ENCODE measurements at regions not wholly inside any gene's neighbourhood (a gene's known extent, or its start where the extent isn't known, plus 50 kb on each side); places are given as distances from the start of the nearest gene placed in this dataset.
A peak's percentile ranks its signal among the peaks of the same experiment; 100 is the strongest.

DNA sequence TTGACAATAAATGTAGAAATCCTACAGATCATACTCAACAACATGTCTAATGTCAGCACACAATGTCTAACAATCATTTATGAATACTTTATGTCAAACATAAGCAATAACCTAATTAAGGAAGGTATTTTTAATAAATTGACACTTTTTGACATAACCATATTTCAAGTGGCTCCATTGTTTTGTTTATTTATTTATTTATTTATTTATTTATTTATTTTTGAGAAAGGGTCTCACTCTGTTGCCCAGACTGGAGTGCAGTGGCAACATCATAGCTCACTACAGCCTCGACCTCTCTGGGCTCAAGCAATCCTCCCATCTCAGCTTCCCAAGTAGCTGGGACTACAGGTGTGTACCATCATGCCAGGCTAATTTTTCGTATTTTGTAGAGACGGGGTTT, 267.6 kb upstream of the BTG1 start:
- Histone ChIP-seq H3F3A (replicated peaks; ENCODE audit: low read depth) (no peaks in the 10 kb centered on the region), H3K9me2 (ENCODE audit: insufficient read depth) (peaks cover 19% of the 10 kb centered on the region), H3K27ac (ENCODE audit: low read depth) (no peak overlapping the region), H3K4me1 (ENCODE audit: insufficient read depth) (no peaks in the 10 kb centered on the region), H3K4me2 (no peak overlapping the region), H3K27me3 (ENCODE audit: insufficient read depth) (no peaks in the 10 kb centered on the region), H4K20me1 (replicated peaks; ENCODE audit: insufficient read depth) (no peaks in the 10 kb centered on the region), H3K79me2 (replicated peaks; ENCODE audit: insufficient read depth) (no peaks in the 10 kb centered on the region), H2AFZ (0 out of 2 replicates have a peak overlapping the region, but pooled peaks have one; percentile 35), H3K4me3 (no peak overlapping the region), H3K36me3 (ENCODE audit: insufficient read depth) (no peaks in the 10 kb centered on the region)
- Mint-ChIP-seq H3K4me3 (no peak overlapping the region), H3K9me3 (peaks cover 8% of the 10 kb centered on the region), H3K4me1 (peaks cover 10% of the 10 kb centered on the region), H3K27me3 (ENCODE audit: insufficient read depth, low read depth, poor library complexity) (no peaks in the 10 kb centered on the region), H3K27ac (no peak overlapping the region), H3K36me3 (ENCODE audit: low read depth) (peaks cover 10% of the 10 kb centered on the region; the same call in 2 of the 3 replicates)
- DNase-seq (ENCODE audit: low spot score), result no peak
- ATAC-seq, result no peak
- TF ChIP-seq CREB1 (CRISPR knock-in tag; IDR thresholded peaks at IDR 0.05; ENCODE audit: low read depth) (no peak), POLR2AphosphoS5 (IDR thresholded peaks at IDR 0.05; ENCODE audit: low read depth) (no peak), ZNF331 (CRISPR knock-in tag; IDR thresholded peaks at IDR 0.05; ENCODE audit: low read depth) (no peak), STAT1 (IDR thresholded peaks at IDR 0.05; ENCODE audit: unreplicated experiment) (no peak), NANOG (IDR thresholded peaks at IDR 0.05; ENCODE audit: borderline replicate concordance) (no peak), JUNB (IDR thresholded peaks at IDR 0.05; ENCODE audit: unreplicated experiment) (no peak), EZH2 (IDR thresholded peaks at IDR 0.05; ENCODE audit: low read depth, unreplicated experiment) (no peak), ZNF114 (CRISPR knock-in tag; IDR thresholded peaks at IDR 0.05) (no peak)
- TF ChIP-seq, protein P1, sequence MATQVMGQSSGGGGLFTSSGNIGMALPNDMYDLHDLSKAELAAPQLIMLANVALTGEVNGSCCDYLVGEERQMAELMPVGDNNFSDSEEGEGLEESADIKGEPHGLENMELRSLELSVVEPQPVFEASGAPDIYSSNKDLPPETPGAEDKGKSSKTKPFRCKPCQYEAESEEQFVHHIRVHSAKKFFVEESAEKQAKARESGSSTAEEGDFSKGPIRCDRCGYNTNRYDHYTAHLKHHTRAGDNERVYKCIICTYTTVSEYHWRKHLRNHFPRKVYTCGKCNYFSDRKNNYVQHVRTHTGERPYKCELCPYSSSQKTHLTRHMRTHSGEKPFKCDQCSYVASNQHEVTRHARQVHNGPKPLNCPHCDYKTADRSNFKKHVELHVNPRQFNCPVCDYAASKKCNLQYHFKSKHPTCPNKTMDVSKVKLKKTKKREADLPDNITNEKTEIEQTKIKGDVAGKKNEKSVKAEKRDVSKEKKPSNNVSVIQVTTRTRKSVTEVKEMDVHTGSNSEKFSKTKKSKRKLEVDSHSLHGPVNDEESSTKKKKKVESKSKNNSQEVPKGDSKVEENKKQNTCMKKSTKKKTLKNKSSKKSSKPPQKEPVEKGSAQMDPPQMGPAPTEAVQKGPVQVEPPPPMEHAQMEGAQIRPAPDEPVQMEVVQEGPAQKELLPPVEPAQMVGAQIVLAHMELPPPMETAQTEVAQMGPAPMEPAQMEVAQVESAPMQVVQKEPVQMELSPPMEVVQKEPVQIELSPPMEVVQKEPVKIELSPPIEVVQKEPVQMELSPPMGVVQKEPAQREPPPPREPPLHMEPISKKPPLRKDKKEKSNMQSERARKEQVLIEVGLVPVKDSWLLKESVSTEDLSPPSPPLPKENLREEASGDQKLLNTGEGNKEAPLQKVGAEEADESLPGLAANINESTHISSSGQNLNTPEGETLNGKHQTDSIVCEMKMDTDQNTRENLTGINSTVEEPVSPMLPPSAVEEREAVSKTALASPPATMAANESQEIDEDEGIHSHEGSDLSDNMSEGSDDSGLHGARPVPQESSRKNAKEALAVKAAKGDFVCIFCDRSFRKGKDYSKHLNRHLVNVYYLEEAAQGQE (IDR thresholded peaks at IDR 0.05; ENCODE audit: unreplicated experiment), result no peak
- TF ChIP-seq, protein P2, sequence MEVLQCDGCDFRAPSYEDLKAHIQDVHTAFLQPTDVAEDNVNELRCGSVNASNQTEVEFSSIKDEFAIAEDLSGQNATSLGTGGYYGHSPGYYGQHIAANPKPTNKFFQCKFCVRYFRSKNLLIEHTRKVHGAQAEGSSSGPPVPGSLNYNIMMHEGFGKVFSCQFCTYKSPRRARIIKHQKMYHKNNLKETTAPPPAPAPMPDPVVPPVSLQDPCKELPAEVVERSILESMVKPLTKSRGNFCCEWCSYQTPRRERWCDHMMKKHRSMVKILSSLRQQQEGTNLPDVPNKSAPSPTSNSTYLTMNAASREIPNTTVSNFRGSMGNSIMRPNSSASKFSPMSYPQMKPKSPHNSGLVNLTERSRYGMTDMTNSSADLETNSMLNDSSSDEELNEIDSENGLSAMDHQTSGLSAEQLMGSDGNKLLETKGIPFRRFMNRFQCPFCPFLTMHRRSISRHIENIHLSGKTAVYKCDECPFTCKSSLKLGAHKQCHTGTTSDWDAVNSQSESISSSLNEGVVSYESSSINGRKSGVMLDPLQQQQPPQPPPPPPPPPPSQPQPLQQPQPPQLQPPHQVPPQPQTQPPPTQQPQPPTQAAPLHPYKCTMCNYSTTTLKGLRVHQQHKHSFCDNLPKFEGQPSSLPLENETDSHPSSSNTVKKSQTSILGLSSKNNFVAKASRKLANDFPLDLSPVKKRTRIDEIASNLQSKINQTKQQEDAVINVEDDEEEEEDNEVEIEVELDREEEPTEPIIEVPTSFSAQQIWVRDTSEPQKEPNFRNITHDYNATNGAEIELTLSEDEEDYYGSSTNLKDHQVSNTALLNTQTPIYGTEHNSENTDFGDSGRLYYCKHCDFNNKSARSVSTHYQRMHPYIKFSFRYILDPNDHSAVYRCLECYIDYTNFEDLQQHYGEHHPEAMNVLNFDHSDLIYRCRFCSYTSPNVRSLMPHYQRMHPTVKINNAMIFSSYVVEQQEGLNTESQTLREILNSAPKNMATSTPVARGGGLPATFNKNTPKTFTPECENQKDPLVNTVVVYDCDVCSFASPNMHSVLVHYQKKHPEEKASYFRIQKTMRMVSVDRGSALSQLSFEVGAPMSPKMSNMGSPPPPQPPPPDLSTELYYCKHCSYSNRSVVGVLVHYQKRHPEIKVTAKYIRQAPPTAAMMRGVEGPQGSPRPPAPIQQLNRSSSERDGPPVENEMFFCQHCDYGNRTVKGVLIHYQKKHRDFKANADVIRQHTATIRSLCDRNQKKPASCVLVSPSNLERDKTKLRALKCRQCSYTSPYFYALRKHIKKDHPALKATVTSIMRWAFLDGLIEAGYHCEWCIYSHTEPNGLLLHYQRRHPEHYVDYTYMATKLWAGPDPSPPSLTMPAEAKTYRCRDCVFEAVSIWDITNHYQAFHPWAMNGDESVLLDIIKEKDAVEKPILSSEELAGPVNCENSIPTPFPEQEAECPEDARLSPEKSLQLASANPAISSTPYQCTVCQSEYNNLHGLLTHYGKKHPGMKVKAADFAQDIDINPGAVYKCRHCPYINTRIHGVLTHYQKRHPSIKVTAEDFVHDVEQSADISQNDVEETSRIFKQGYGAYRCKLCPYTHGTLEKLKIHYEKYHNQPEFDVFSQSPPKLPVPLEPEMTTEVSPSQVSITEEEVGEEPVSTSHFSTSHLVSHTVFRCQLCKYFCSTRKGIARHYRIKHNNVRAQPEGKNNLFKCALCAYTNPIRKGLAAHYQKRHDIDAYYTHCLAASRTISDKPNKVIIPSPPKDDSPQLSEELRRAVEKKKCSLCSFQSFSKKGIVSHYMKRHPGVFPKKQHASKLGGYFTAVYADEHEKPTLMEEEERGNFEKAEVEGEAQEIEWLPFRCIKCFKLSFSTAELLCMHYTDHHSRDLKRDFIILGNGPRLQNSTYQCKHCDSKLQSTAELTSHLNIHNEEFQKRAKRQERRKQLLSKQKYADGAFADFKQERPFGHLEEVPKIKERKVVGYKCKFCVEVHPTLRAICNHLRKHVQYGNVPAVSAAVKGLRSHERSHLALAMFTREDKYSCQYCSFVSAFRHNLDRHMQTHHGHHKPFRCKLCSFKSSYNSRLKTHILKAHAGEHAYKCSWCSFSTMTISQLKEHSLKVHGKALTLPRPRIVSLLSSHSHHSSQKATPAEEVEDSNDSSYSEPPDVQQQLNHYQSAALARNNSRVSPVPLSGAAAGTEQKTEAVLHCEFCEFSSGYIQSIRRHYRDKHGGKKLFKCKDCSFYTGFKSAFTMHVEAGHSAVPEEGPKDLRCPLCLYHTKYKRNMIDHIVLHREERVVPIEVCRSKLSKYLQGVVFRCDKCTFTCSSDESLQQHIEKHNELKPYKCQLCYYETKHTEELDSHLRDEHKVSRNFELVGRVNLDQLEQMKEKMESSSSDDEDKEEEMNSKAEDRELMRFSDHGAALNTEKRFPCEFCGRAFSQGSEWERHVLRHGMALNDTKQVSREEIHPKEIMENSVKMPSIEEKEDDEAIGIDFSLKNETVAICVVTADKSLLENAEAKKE (CRISPR knock-in tag; IDR thresholded peaks at IDR 0.05), result no peak
- TF ChIP-seq, protein P3, sequence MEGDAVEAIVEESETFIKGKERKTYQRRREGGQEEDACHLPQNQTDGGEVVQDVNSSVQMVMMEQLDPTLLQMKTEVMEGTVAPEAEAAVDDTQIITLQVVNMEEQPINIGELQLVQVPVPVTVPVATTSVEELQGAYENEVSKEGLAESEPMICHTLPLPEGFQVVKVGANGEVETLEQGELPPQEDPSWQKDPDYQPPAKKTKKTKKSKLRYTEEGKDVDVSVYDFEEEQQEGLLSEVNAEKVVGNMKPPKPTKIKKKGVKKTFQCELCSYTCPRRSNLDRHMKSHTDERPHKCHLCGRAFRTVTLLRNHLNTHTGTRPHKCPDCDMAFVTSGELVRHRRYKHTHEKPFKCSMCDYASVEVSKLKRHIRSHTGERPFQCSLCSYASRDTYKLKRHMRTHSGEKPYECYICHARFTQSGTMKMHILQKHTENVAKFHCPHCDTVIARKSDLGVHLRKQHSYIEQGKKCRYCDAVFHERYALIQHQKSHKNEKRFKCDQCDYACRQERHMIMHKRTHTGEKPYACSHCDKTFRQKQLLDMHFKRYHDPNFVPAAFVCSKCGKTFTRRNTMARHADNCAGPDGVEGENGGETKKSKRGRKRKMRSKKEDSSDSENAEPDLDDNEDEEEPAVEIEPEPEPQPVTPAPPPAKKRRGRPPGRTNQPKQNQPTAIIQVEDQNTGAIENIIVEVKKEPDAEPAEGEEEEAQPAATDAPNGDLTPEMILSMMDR (conservative IDR thresholded peaks at IDR 0.05; ENCODE audit: low read depth in 2 of 2), result no peak

Measured in GM23338 (cell line).